NCI-H1694 treated with DMSO at 0.1 percent for 48 hours (cell line): ENCODE measurements at regions not wholly inside any gene's neighbourhood (a gene's known extent, or its start where the extent isn't known, plus 50 kb on each side); places are given as distances from the start of the nearest gene placed in this dataset.
"Not testable (repeated sequence)": the region's sequence is repeated elsewhere in the genome, so short reads cannot be mapped to it uniquely, and the experiment has no call there.

Source experiments
- DNase-seq: peaks from one replicate; lab custom pipeline; 2025; lab: John Stamatoyannopoulos, UW

- not testable (repeated sequence) for DNase-seq
These were observed 101.7 kb upstream of the ZNF337 start for GRCh38 chr20:25798174-25798993.

GRCh38 chr20:25797062-25797461, 100.4 kb upstream of the ZNF337 start:
- DNase-seq = not testable (repeated sequence)

DNA sequence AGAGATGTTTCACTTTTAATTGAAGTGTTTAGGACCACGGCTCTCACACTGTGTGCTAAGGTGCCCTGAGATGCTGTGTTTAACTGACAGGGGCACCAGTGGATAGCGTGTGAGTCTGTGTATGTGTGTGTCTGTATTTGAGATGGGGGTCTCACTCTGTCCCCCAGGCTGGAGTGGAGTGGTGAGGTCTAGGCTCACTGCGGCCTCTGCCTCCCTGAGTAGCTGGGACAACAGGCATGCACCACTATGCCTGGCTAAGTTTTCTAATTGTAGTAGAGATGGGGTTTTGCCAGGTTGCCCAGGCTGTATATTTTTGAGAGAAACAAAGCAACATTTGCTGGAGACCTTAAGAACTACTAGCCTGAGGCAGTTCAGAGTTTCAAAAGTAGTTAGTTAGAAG, 80.6 kb upstream of the ZNF337 start:
- not testable (repeated sequence) for DNase-seq

- not testable (repeated sequence) for DNase-seq
These were observed 78.1 kb upstream of the ZNF337 start for GRCh38 chr20:25774711-25775110.

- DNase-seq = not testable (repeated sequence)
These were observed 77.5 kb upstream of the ZNF337 start for GRCh38 chr20:25774203-25774602.

GRCh38 chr20:25772437-25772836, 75.8 kb upstream of the ZNF337 start:
- DNase-seq = not testable (repeated sequence)

- DNase-seq = not testable (repeated sequence)
These were observed 75.2 kb upstream of the ZNF337 start for GRCh38 chr20:25771818-25772217.

GRCh38 chr20:25761596-25761995, 64.9 kb upstream of the ZNF337 start:
- no peak for DNase-seq

GRCh38 chr20:25761046-25761445, 64.4 kb upstream of the ZNF337 start:
- DNase-seq = not testable (repeated sequence)

DNA sequence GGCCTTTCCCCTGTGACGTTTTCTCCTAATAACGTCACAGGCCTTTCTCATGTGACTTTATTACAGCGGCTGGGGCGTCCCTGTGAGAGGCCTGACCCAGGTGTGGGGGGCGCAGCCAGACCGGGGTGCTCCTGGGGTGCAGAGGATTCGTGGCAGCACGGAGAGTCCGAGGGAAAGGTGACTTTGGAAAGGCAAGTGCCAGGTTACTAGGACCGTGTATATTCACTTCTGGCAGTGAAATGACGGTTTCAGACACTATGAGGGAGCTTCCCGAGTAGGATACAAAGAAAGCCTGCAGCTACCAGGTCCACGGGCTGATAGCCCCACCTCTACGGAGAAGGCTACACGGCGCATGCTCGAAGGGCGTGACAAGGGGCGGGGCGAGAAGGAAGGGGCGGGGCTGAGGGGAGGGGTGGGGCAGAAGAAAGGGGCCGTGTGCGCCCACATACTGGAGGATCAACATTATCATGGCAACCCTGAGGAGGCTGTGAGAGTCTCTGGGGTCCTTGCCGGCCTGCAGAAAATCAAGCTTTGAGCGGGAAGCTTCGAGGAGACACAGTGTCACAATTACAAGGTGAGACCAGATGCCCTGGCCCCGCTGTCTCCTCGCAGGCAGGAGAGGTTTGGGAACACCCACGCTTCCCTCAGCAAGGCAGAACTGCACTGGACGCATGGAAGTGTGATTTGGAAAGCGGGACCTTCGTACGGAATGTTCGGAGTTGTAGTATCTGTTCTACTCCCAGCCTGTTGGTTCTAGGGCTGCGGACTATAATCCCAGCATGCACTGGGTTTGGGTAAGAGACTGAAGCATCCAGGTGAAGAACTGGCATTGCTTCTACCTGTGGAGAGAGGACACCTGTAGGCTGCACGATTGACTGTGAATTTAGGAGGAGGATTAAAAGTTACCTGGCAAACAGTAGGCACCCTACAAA, 54.4 kb upstream of the ZNF337 start:
- DNase-seq = no peak

- DNase-seq = no peak
These were observed 53.6 kb upstream of the ZNF337 start for GRCh38 chr20:25750220-25750764.

GRCh38 chr20:25749649-25750048, 53.0 kb upstream of the ZNF337 start:
- DNase-seq = no peak
